ENCODE measurements at regions not wholly inside any gene's neighbourhood (a gene's known extent, or its start where the extent isn't known, plus 50 kb on each side); places are given as distances from the start of the nearest gene placed in this dataset.

GRCh38 chr7:131071786-131072504 lies 255.7 kb upstream of the MKLN1 start:
- H3K36me3 ChIP-seq: no peaks in the 10 kb centered on the region
- ATAC-seq (peak; percentile 37 to 81 (median 70)), DNase-seq (peak in 2 of 3 donors; percentile 64 to 80)
- intact Hi-C loops (cut with DNase I): no loop called here
- TF ChIP-seq, protein P1, sequence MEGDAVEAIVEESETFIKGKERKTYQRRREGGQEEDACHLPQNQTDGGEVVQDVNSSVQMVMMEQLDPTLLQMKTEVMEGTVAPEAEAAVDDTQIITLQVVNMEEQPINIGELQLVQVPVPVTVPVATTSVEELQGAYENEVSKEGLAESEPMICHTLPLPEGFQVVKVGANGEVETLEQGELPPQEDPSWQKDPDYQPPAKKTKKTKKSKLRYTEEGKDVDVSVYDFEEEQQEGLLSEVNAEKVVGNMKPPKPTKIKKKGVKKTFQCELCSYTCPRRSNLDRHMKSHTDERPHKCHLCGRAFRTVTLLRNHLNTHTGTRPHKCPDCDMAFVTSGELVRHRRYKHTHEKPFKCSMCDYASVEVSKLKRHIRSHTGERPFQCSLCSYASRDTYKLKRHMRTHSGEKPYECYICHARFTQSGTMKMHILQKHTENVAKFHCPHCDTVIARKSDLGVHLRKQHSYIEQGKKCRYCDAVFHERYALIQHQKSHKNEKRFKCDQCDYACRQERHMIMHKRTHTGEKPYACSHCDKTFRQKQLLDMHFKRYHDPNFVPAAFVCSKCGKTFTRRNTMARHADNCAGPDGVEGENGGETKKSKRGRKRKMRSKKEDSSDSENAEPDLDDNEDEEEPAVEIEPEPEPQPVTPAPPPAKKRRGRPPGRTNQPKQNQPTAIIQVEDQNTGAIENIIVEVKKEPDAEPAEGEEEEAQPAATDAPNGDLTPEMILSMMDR (IDR thresholded peaks at IDR 0.05): peak; percentile 51 to 53 (median 51)
- peak; percentile 83 for TF ChIP-seq POLR2A (IDR thresholded peaks at IDR 0.05)
- H3K4me3 ChIP-seq: peak overlapping the region in 1 of 3 donors; percentile 28
- peaks cover 0 to 76% (median 14%) of the 10 kb centered on the region in 4 donors for H3K4me1 ChIP-seq
- no peaks in the 10 kb centered on the region for H3K27me3 ChIP-seq
- H3K9me3 ChIP-seq: no peaks in the 10 kb centered on the region
- peak overlapping the region; percentile 31 to 74 (median 72) for H3K27ac ChIP-seq
- 9% methylated on average over 10 of the region's 10 CpGs for WGBS (ENCODE audit: insufficient coverage, low coverage, low lambda C conversion rate, missing lambda C conversion rate)

DNA sequence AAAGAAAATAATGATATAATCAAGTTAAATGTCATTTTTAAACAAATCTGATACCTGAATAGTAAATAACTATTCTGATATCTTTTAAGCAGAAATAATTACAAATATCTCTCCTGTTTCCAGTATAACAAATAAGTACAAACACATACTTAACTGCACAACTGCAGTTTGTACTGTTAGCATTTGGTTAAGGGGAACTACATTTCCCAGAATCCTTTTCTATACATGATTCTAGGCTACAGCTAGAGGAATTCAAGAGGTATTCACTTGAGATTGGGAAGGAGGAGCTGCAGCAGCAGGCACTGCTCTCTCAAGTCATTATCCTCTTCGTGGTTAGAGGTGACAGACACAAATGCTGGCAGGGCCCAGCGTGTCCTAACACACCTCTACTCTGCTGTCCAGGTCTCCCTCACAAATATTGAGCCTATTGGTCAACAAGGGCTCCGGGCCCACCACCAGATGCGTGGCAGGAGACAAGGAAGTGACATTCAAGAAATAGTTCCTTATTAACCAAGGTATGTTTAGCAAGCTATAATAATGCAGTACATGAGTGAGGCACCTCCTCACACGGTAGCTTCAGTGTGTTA lies 255.1 kb upstream of the MKLN1 start:
- Histone ChIP-seq H3K9me3 (no peaks in the 10 kb centered on the region), H3K27me3 (no peaks in the 10 kb centered on the region), H3K4me1 (peaks cover 0 to 76% (median 14%) of the 10 kb centered on the region in 4 donors), H3K36me3 (no peaks in the 10 kb centered on the region), H3K4me3 (peak overlapping the region in 1 of 3 donors; percentile 28), H3K27ac (peak overlapping the region; percentile 31 to 74 (median 72))
- intact Hi-C loops (cut with DNase I): no loop called here
- TF ChIP-seq POLR2A (IDR thresholded peaks at IDR 0.05): no peak
- TF ChIP-seq, protein P1 (IDR thresholded peaks at IDR 0.05): no peak
- DNase-seq (peak in 1 of 3 donors; percentile 35), ATAC-seq (peak; percentile 19 to 60 (median 42))
- 24% methylated on average over 5 of the region's 5 CpGs for WGBS (ENCODE audit: insufficient coverage, low coverage, low lambda C conversion rate, missing lambda C conversion rate)

- Histone ChIP-seq H3K27me3 (no peaks in the 10 kb centered on the region), H3K36me3 (no peaks in the 10 kb centered on the region), H3K27ac (peak overlapping the region in 2 of 3 donors; percentile 25 to 74), H3K4me3 (no peak overlapping the region), H3K9me3 (no peaks in the 10 kb centered on the region), H3K4me1 (peaks cover 0 to 67% (median 13%) of the 10 kb centered on the region in 4 donors)
- DNase-seq (no peak), ATAC-seq (no peak)
- intact Hi-C loops (cut with DNase I): no loop called here
- TF ChIP-seq, protein P1 (IDR thresholded peaks at IDR 0.05): no peak
- no peak for TF ChIP-seq POLR2A (IDR thresholded peaks at IDR 0.05)
- 100% methylated on average over 1 of the region's 1 CpG for WGBS (ENCODE audit: insufficient coverage, low coverage, low lambda C conversion rate, missing lambda C conversion rate)
Measured at GRCh38 chr7:131074043-131074442, 253.6 kb upstream of the MKLN1 start.

- intact Hi-C loops (cut with DNase I): no loop called here
- H3K36me3 ChIP-seq: no peaks in the 10 kb centered on the region
- TF ChIP-seq POLR2A (IDR thresholded peaks at IDR 0.05): no peak
- TF ChIP-seq, protein P1 (IDR thresholded peaks at IDR 0.05): no peak
- H3K4me1 ChIP-seq: peaks cover 0 to 65% (median 13%) of the 10 kb centered on the region in 4 donors
- H3K27me3 ChIP-seq: no peaks in the 10 kb centered on the region
- DNase-seq: no peak
- ATAC-seq: peak; percentile 4 to 61 (median 24)
- peak overlapping the region in 2 of 3 donors; percentile 25 to 74 for H3K27ac ChIP-seq
- WGBS (ENCODE audit: insufficient coverage, low coverage, low lambda C conversion rate, missing lambda C conversion rate): 38% methylated on average over 4 of the region's 4 CpGs
- H3K4me3 ChIP-seq: no peak overlapping the region
- no peaks in the 10 kb centered on the region for H3K9me3 ChIP-seq
Measured at GRCh38 chr7:131074585-131074984, 253.1 kb upstream of the MKLN1 start.
